ENCODE measurements at regions not wholly inside any gene's neighbourhood (a gene's known extent, or its start where the extent isn't known, plus 50 kb on each side); places are given as distances from the start of the nearest gene placed in this dataset.

DNA sequence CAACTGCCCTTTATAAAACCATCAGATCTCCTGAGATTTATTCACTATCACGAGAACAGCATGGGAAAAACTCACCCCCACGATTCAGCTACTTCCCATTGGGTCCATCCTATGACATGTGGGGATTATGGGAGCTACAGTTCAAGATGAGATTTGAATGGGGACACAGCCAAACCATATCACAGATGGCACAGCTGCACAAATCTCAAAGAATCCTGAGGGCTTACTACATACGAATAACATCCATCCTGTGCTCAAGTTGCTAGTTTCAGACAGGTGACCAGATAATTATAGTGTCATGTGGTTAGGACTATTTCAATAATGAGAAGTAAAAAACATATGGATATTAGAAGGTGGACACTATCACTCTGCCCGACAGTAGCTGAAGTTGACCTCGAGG, 211.2 kb downstream of the NUAK1 start:
- TF ChIP-seq GATA2 (IDR thresholded peaks at IDR 0.05; ENCODE audit: low read depth, low read length) = no peak
- TF ChIP-seq GATA3 (IDR thresholded peaks at IDR 0.05; ENCODE audit: low read depth, low read length) = no peak

Data from SH-SY5Y (cell line).